HEK293 (cell line): ENCODE measurements at regions not wholly inside any gene's neighbourhood (a gene's known extent, or its start where the extent isn't known, plus 50 kb on each side); places are given as distances from the start of the nearest gene placed in this dataset.

Experiments used
- CTCF ChIA-PET: fragments of 350-600 bp; formaldehyde crosslinking; extraction: SDS; loops from one replicate; lab custom pipeline; 2021; ENCODE audit warnings: antibody characterized with exemption; lab: Yijun Ruan, JAX
- POLR2A ChIA-PET: fragments of 300-600 bp; formaldehyde crosslinking; extraction: SDS; loops from one replicate; lab custom pipeline; 2020; ENCODE audit warnings: antibody characterized with exemption, inconsistent platforms; lab: Yijun Ruan, JAX
- H3K27ac ChIP-seq: fragments of 200-500 bp; sonication (Bioruptor generic); 2 replicates; pipeline ENCODE4 v1.5.1; 2014; ENCODE audit warnings: low read depth, low read length, control low read depth, inconsistent platforms; ENCODE audit errors: extremely low read depth
- H3K36me3 ChIP-seq, 2 experiments: fragments of 200-500 bp in 1 of 2; sonication (Bioruptor generic) in 1 of 2; 1 replicate in 1 of 2; 2 replicates in 1 of 2; pipeline ENCODE4 v1.5.1; 2014 to 2017; ENCODE audit warnings: inconsistent platforms in 2 of 2, low read length in 2 of 2; ENCODE audit not compliant: control insufficient read depth in 2 of 2, insufficient read depth in 1 of 2
- H3K4me1 ChIP-seq: fragments of 200-500 bp; sonication (Bioruptor generic); 2 replicates; pipeline ENCODE4 v1.5.1; 2014; ENCODE audit warnings: mild to moderate bottlenecking, low read length, inconsistent platforms; ENCODE audit not compliant: control insufficient read depth, insufficient read depth
- H3K4me3 ChIP-seq: 2 replicates; pipeline ENCODE4 v1.5.1; 2011; ENCODE audit warnings: low read depth, mild to moderate bottlenecking, control low read depth, low read length, moderate library complexity
- H3K9me3 ChIP-seq: fragments of 200-500 bp; sonication (Bioruptor generic); 2 replicates; pipeline ENCODE4 v1.5.1; 2014; ENCODE audit warnings: low read depth, low read length, inconsistent platforms; ENCODE audit not compliant: control insufficient read depth, insufficient read depth
- BCL6B ChIP-seq: fragments of 450-650 bp; formaldehyde crosslinking; IDR thresholded peaks from 2 replicates; pipeline ENCODE4 v1.5.1; 2017; ENCODE audit warnings: missing biosample characterization, missing genetic modification characterization
- ELK4 ChIP-seq: IDR thresholded peaks from 2 replicates; pipeline ENCODE4 v1.6.1; 2011; ENCODE audit warnings: mild to moderate bottlenecking, low read depth, low read length, borderline replicate concordance
- HIC1 ChIP-seq: fragments of 450-650 bp; formaldehyde crosslinking; IDR thresholded peaks from 2 replicates; pipeline ENCODE4 v1.5.1; 2016; ENCODE audit warnings: missing biosample characterization, missing genetic modification characterization
- KLF17 ChIP-seq: fragments of 450-650 bp; formaldehyde crosslinking; IDR thresholded peaks from 2 replicates; pipeline ENCODE4 v1.5.1; 2016; ENCODE audit warnings: missing biosample characterization, missing genetic modification characterization
- YY1 ChIP-seq: fragments of 450-650 bp; formaldehyde crosslinking; IDR thresholded peaks from 2 replicates; pipeline ENCODE4 v1.5.1; 2018; ENCODE audit warnings: missing biosample characterization, missing genetic modification characterization
- ZBTB17 ChIP-seq: fragments of 450-650 bp; formaldehyde crosslinking; IDR thresholded peaks from 2 replicates; pipeline ENCODE4 v1.5.1; 2016; ENCODE audit warnings: missing biosample characterization, missing genetic modification characterization
- ZBTB21 ChIP-seq: fragments of 450-650 bp; formaldehyde crosslinking; IDR thresholded peaks from 2 replicates; pipeline ENCODE4 v1.5.1; 2017; ENCODE audit warnings: missing biosample characterization, missing genetic modification characterization
- ZFP69B ChIP-seq: fragments of 450-650 bp; formaldehyde crosslinking; IDR thresholded peaks from 2 replicates; pipeline ENCODE4 v1.5.1; 2016; ENCODE audit warnings: missing biosample characterization, missing genetic modification characterization
- ZNF155 ChIP-seq: fragments of 450-650 bp; formaldehyde crosslinking; IDR thresholded peaks from 2 replicates; pipeline ENCODE4 v1.5.1; 2016; ENCODE audit warnings: missing biosample characterization, missing genetic modification characterization
- ZNF23 ChIP-seq: fragments of 450-650 bp; formaldehyde crosslinking; IDR thresholded peaks from 2 replicates; pipeline ENCODE4 v1.5.1; 2016; ENCODE audit warnings: missing biosample characterization, missing genetic modification characterization, borderline replicate concordance
- ZNF248 ChIP-seq: fragments of 450-650 bp; formaldehyde crosslinking; IDR thresholded peaks from 2 replicates; pipeline ENCODE4 v1.5.1; 2017; ENCODE audit warnings: missing biosample characterization, missing genetic modification characterization
- ZNF341 ChIP-seq: fragments of 450-650 bp; formaldehyde crosslinking; IDR thresholded peaks from 2 replicates; pipeline ENCODE4; 2016; ENCODE audit warnings: low read depth, missing biosample characterization, missing genetic modification characterization
- ZNF366 ChIP-seq: fragments of 450-650 bp; formaldehyde crosslinking; conservative IDR thresholded peaks from 2 replicates; pipeline ENCODE4 v1.5.1; 2016; ENCODE audit warnings: missing biosample characterization, missing genetic modification characterization
- ZNF521 ChIP-seq: fragments of 450-650 bp; formaldehyde crosslinking; IDR thresholded peaks from 2 replicates; pipeline ENCODE4 v1.5.1; 2017; ENCODE audit warnings: missing biosample characterization, mild to moderate bottlenecking, missing genetic modification characterization
- ZNF626 ChIP-seq: fragments of 450-650 bp; sonication (Bioruptor Pico); formaldehyde crosslinking; IDR thresholded peaks from 2 replicates; pipeline ENCODE4 v1.5.1; 2018; ENCODE audit warnings: missing biosample characterization, missing genetic modification characterization, inconsistent platforms
- ZNF664 ChIP-seq: fragments of 450-650 bp; formaldehyde crosslinking; IDR thresholded peaks from 2 replicates; pipeline ENCODE4 v1.5.1; 2016; ENCODE audit warnings: missing biosample characterization, missing genetic modification characterization
- ZNF776 ChIP-seq: fragments of 450-650 bp; formaldehyde crosslinking; IDR thresholded peaks from 2 replicates; pipeline ENCODE4 v1.5.0; 2017; ENCODE audit warnings: missing biosample characterization, missing genetic modification characterization, borderline replicate concordance

GRCh38 chr5:39476843-39477220, 52.1 kb upstream of the DAB2 start:
- Histone ChIP-seq H3K27ac (no peak overlapping the region), H3K36me3 (no peaks in the 10 kb centered on the region), H3K4me3 (no peak overlapping the region), H3K9me3 (no peaks in the 10 kb centered on the region), H3K4me1 (no peaks in the 10 kb centered on the region)
- CTCF ChIA-PET: no interaction called here
- no peak for TF ChIP-seq ELK4
- TF ChIP-seq ZNF23: no peak
- TF ChIP-seq ZFP69B (tag by site-specific recombination): no peak
- TF ChIP-seq ZNF248: no peak
- TF ChIP-seq ZBTB17 (tag by site-specific recombination): no peak
- TF ChIP-seq ZNF155 (tag by site-specific recombination): no peak
- POLR2A ChIA-PET: interaction anchor here (0.7 kb wide), 1 partner anchor 58 kb away, joined by 3 read pairs; no protein-coding TSS in a partner anchor

GRCh38 chr5:39475881-39476842, 51.4 kb upstream of the DAB2 start:
- ChIA-PET CTCF (interaction anchor here (0.8 to 2.1 kb wide), 3 partner anchors 52 to 97 kb away, joined by 3 to 8 read pairs (median 3); partner anchors contain the start of gene DAB2), POLR2A (interaction anchor here (0.7 kb wide), 1 partner anchor 59 kb away, joined by 3 read pairs; no protein-coding TSS in a partner anchor)
- H3K36me3 ChIP-seq: no peaks in the 10 kb centered on the region
- H3K9me3 ChIP-seq: no peaks in the 10 kb centered on the region
- no peak overlapping the region for H3K4me3 ChIP-seq
- no peaks in the 10 kb centered on the region for H3K4me1 ChIP-seq
- TF ChIP-seq ZNF664 (tag by site-specific recombination) (no peak), ZNF341 (tag by site-specific recombination) (no peak), ZBTB21 (tag by site-specific recombination) (no peak), KLF17 (tag by site-specific recombination) (no peak), HIC1 (tag by site-specific recombination) (no peak), ZNF366 (tag by site-specific recombination) (no peak), ZNF626 (no peak), YY1 (no peak), ZNF776 (no peak), BCL6B (tag by site-specific recombination) (no peak), ZNF521 (tag by site-specific recombination) (no peak)
- H3K27ac ChIP-seq: no peak overlapping the region
